Astrocyte (in vitro differentiated cells and primary cell): ENCODE measurements at regions not wholly inside any gene's neighbourhood (a gene's known extent, or its start where the extent isn't known, plus 50 kb on each side); places are given as distances from the start of the nearest gene placed in this dataset.

Experiments
- DNase-seq: peaks from one replicate; pipeline ENCODE4 v3.0.0-alpha.2; 2010; ENCODE audit warnings: low read depth
- FAIRE-seq: peaks from 2 replicates; lab custom pipeline; 2011; peaks lifted over from hg19 to GRCh38; lab: Jason Lieb, UNC
- H2AFZ ChIP-seq: 2 replicates; pipeline ENCODE4 v1.6.0; 2012; ENCODE audit warnings: low read depth, low read length, inconsistent platforms
- H3K27ac ChIP-seq: 2 replicates; pipeline ENCODE4 v1.5.1; 2011; ENCODE audit warnings: low read depth, low read length, inconsistent platforms
- H3K27me3 ChIP-seq: 2 replicates; pipeline ENCODE4 v1.6.0; 2011; ENCODE audit warnings: low read length, inconsistent platforms; ENCODE audit not compliant: insufficient read depth
- H3K36me3 ChIP-seq: 2 replicates; pipeline ENCODE4 v1.5.1; 2011; ENCODE audit warnings: low read length, inconsistent platforms; ENCODE audit not compliant: insufficient read depth
- H3K4me1 ChIP-seq: 2 replicates; pipeline ENCODE4 v1.5.1; 2011; ENCODE audit warnings: low read length, inconsistent platforms; ENCODE audit not compliant: insufficient read depth
- H3K4me2 ChIP-seq: 2 replicates; pipeline ENCODE4 v1.6.0; 2012; ENCODE audit warnings: low read length, inconsistent platforms
- H3K4me3 ChIP-seq: 2 replicates; pipeline ENCODE4 v1.5.1; 2011; ENCODE audit warnings: low read depth, mild to moderate bottlenecking, low read length, inconsistent platforms; ENCODE audit not compliant: insufficient read depth
- H3K79me2 ChIP-seq: 2 replicates; pipeline ENCODE4 v1.6.0; 2012; ENCODE audit warnings: mild to moderate bottlenecking, low read length, inconsistent platforms; ENCODE audit not compliant: insufficient read depth
- H3K9ac ChIP-seq: 2 replicates; pipeline ENCODE4 v1.6.0; 2012; ENCODE audit warnings: mild to moderate bottlenecking, low read length, inconsistent platforms
- H3K9me3 ChIP-seq: 2 replicates; pipeline ENCODE4 v1.5.1; 2012; ENCODE audit warnings: low read depth, mild to moderate bottlenecking, low read length, inconsistent platforms; ENCODE audit not compliant: insufficient read depth
- H4K20me1 ChIP-seq: 2 replicates; pipeline ENCODE4 v1.6.0; 2012; ENCODE audit warnings: low read length, inconsistent platforms; ENCODE audit not compliant: insufficient read depth
- H3K27ac Mint-ChIP-seq: one replicate; pipeline ENCODE4 v1.8.0; 2021; ENCODE audit warnings: mild to moderate bottlenecking, mixed read lengths; ENCODE audit not compliant: unreplicated experiment
- H3K27me3 Mint-ChIP-seq: one replicate; pipeline ENCODE4 v1.8.0; 2021; ENCODE audit warnings: low read depth, mixed read lengths; ENCODE audit not compliant: unreplicated experiment
- H3K36me3 Mint-ChIP-seq: one replicate; pipeline ENCODE4 v1.8.0; 2021; ENCODE audit warnings: low read depth, mixed read lengths; ENCODE audit not compliant: unreplicated experiment
- H3K4me1 Mint-ChIP-seq: one replicate; pipeline ENCODE4 v1.8.0; 2021; ENCODE audit warnings: low read depth, mixed read lengths; ENCODE audit not compliant: unreplicated experiment
- H3K4me3 Mint-ChIP-seq: one replicate; pipeline ENCODE4 v1.8.0; 2021; ENCODE audit warnings: mild to moderate bottlenecking, moderate library complexity, mixed read lengths; ENCODE audit not compliant: unreplicated experiment
- H3K9me3 Mint-ChIP-seq: one replicate; pipeline ENCODE4 v1.8.0; 2021; ENCODE audit warnings: mild to moderate bottlenecking, mixed read lengths; ENCODE audit not compliant: unreplicated experiment
- EZH2 ChIP-seq: IDR thresholded peaks from 2 replicates; pipeline ENCODE4 v1.6.1; 2012; ENCODE audit warnings: mild to moderate bottlenecking, low read length, inconsistent platforms; ENCODE audit not compliant: insufficient read depth
- TF ChIP-seq, protein P1 (sequence below): IDR thresholded peaks from 2 replicates; pipeline ENCODE4 v1.5.1; 2011; ENCODE audit warnings: low read depth, mild to moderate bottlenecking, inconsistent platforms, low read length, moderate library complexity; ENCODE audit not compliant: insufficient read depth

DNA sequence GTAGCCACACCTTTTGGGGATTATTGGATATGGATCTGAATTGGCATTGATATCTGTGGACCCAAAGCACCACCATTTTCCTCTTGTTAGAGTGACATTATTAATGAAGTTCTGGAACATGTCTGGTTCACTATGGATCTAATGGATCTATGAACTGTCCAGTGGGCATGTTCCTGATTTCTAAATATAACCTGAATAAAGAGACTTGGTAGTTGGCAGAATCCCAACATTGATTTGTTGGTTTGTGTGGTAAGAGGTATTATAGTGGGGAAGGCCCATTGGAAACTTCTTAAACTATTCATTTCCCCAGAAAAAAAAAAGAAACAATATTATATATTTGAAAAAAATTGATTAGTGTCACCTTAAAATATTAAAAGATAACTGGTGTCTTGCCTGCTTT is 312.6 kb downstream of the HTR1B start:
- Mint-ChIP-seq H3K27ac (no peak overlapping the region), H3K4me3 (no peak overlapping the region), H3K4me1 (no peaks in the 10 kb centered on the region), H3K36me3 (no peaks in the 10 kb centered on the region), H3K9me3 (no peaks in the 10 kb centered on the region), H3K27me3 (no peaks in the 10 kb centered on the region)
- Histone ChIP-seq H3K79me2 (no peaks in the 10 kb centered on the region), H3K9me3 (no peaks in the 10 kb centered on the region), H3K36me3 (no peaks in the 10 kb centered on the region), H3K27me3 (no peaks in the 10 kb centered on the region), H3K4me3 (no peak overlapping the region), H3K4me2 (no peak overlapping the region), H4K20me1 (no peaks in the 10 kb centered on the region), H3K4me1 (no peaks in the 10 kb centered on the region), H3K9ac (no peak overlapping the region), H2AFZ (no peak overlapping the region), H3K27ac (no peak overlapping the region)
- no peak for DNase-seq
- FAIRE-seq, result no peak
- TF ChIP-seq EZH2, result no peak
- TF ChIP-seq, protein P1, sequence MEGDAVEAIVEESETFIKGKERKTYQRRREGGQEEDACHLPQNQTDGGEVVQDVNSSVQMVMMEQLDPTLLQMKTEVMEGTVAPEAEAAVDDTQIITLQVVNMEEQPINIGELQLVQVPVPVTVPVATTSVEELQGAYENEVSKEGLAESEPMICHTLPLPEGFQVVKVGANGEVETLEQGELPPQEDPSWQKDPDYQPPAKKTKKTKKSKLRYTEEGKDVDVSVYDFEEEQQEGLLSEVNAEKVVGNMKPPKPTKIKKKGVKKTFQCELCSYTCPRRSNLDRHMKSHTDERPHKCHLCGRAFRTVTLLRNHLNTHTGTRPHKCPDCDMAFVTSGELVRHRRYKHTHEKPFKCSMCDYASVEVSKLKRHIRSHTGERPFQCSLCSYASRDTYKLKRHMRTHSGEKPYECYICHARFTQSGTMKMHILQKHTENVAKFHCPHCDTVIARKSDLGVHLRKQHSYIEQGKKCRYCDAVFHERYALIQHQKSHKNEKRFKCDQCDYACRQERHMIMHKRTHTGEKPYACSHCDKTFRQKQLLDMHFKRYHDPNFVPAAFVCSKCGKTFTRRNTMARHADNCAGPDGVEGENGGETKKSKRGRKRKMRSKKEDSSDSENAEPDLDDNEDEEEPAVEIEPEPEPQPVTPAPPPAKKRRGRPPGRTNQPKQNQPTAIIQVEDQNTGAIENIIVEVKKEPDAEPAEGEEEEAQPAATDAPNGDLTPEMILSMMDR, result no peak

DNA sequence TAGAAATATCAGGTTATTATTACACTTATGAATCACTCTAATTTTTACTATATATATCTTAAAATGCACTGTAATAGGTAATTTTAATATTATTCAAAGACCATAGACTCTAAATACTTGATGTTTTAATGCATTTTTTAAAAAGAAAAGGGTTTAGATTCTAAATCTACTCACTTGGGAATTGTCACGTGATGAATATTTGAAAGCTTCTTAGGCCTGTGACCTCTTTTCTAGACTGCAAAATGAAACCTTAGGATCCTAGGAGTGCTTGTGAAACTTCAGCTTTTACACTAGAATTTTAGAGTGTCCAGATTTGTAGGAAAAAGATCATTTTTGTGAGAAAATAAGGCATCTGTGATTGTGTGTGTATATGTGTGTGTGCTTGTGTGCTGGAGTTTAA is 318.0 kb downstream of the HTR1B start:
- no peak overlapping the region for H2AFZ ChIP-seq
- DNase-seq (no peak), FAIRE-seq (no peak)
- no peak overlapping the region for H3K4me3 Mint-ChIP-seq
- H3K36me3 Mint-ChIP-seq, result no peaks in the 10 kb centered on the region
- H3K79me2 ChIP-seq, result no peaks in the 10 kb centered on the region
- no peaks in the 10 kb centered on the region for H3K9me3 Mint-ChIP-seq
- no peak overlapping the region for H3K9ac ChIP-seq
- H3K4me3 ChIP-seq, result no peak overlapping the region
- no peaks in the 10 kb centered on the region for H3K36me3 ChIP-seq
- no peaks in the 10 kb centered on the region for H3K9me3 ChIP-seq
- H3K27me3 Mint-ChIP-seq, result no peaks in the 10 kb centered on the region
- H3K4me2 ChIP-seq, result no peak overlapping the region
- no peak overlapping the region for H3K27ac ChIP-seq
- H3K27me3 ChIP-seq, result no peaks in the 10 kb centered on the region
- no peaks in the 10 kb centered on the region for H3K4me1 Mint-ChIP-seq
- H3K27ac Mint-ChIP-seq, result no peak overlapping the region
- TF ChIP-seq, protein P1, result no peak
- H3K4me1 ChIP-seq, result no peaks in the 10 kb centered on the region
- no peaks in the 10 kb centered on the region for H4K20me1 ChIP-seq

DNA sequence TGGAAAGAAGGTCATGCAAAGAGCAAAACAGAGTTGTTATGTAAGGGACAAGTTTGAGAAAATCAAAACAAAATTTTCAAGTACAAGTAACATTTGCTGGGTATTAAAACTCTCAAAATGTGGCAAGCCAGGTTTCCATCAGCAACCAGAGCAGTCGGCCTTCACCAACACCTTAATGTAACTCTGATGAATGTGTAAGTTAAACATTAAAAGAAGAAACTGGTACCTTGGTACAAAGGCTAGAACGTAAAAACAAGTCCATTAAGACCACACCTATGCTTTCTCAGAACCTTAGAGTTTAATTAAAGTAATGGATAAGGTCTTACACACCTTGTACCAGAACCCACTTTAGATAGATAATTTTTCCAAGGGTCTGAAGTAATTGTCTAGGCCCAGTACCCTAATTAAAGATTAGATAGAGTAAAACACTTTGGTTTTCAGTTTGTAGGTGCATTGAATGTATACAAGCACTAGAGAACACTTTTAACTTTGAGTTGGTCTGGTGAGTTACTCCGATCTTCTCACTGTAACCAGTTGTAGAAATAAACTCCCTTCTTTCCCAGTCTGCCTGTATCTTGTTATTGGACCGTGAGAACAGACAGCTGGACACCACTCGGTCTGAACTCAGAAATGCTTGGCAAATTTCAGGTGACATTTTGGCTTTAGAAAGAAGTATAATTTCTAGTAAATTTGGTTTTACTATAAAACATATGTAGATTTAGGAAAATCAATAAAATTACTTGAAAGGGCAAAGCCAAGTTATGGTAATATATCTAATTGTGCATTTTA is 319.4 kb downstream of the HTR1B start:
- H3K9me3 Mint-ChIP-seq, result no peaks in the 10 kb centered on the region
- no peaks in the 10 kb centered on the region for H4K20me1 ChIP-seq
- H3K79me2 ChIP-seq, result no peaks in the 10 kb centered on the region
- H3K36me3 ChIP-seq, result no peaks in the 10 kb centered on the region
- no peak overlapping the region for H3K4me2 ChIP-seq
- FAIRE-seq (no peak), DNase-seq (no peak)
- H3K4me3 ChIP-seq, result no peak overlapping the region
- no peak overlapping the region for H3K27ac ChIP-seq
- no peaks in the 10 kb centered on the region for H3K27me3 Mint-ChIP-seq
- no peak overlapping the region for H2AFZ ChIP-seq
- H3K9ac ChIP-seq, result no peak overlapping the region
- no peak overlapping the region for H3K27ac Mint-ChIP-seq
- H3K4me1 Mint-ChIP-seq, result no peaks in the 10 kb centered on the region
- H3K9me3 ChIP-seq, result no peaks in the 10 kb centered on the region
- no peaks in the 10 kb centered on the region for H3K36me3 Mint-ChIP-seq
- TF ChIP-seq, protein P1, result no peak
- TF ChIP-seq EZH2, result no peak
- H3K27me3 ChIP-seq, result no peaks in the 10 kb centered on the region
- no peak overlapping the region for H3K4me3 Mint-ChIP-seq
- H3K4me1 ChIP-seq, result no peaks in the 10 kb centered on the region
